Inflammatory macrophage treated with lipopolysaccharide for 1 hour (primary cell): ENCODE measurements at regions not wholly inside any gene's neighbourhood (a gene's known extent, or its start where the extent isn't known, plus 50 kb on each side); places are given as distances from the start of the nearest gene placed in this dataset.

Source experiments
- DNase-seq, 2 donors: peaks; one replicate each; pipeline ENCODE4 v3.0.0-alpha.2; 2020 to 2022

GRCh38 chr2:180656455-180656847, 324.0 kb upstream of the UBE2E3 start:
- DNase-seq: no peak

- DNase-seq: no peak
These were observed 324.5 kb upstream of the UBE2E3 start for GRCh38 chr2:180655842-180656454.

- DNase-seq: no peak
These were observed 325.0 kb upstream of the UBE2E3 start for GRCh38 chr2:180655393-180655792.

- DNase-seq: no peak
These were observed 326.9 kb upstream of the UBE2E3 start for GRCh38 chr2:180653481-180653880.

GRCh38 chr2:180652794-180653193, 327.6 kb upstream of the UBE2E3 start:
- DNase-seq: no peak

GRCh38 chr2:180651596-180651995, 328.8 kb upstream of the UBE2E3 start:
- DNase-seq: no peak

GRCh38 chr2:180647621-180648020, 332.8 kb upstream of the UBE2E3 start:
- DNase-seq: no peak

GRCh38 chr2:180647221-180647620, 333.2 kb upstream of the UBE2E3 start:
- no peak for DNase-seq

- DNase-seq: no peak
These were observed 333.6 kb upstream of the UBE2E3 start for GRCh38 chr2:180646756-180647155.

- DNase-seq: peak; percentile 2 to 6
These were observed 335.7 kb upstream of the UBE2E3 start for GRCh38 chr2:180644709-180645108.

- no peak for DNase-seq
These were observed 349.6 kb upstream of the UBE2E3 start for GRCh38 chr2:180630756-180631155.

GRCh38 chr2:180625006-180625844, 355.2 kb upstream of the UBE2E3 start:
- no peak for DNase-seq

- DNase-seq: no peak
These were observed 358.2 kb upstream of the UBE2E3 start for GRCh38 chr2:180621941-180622918.

GRCh38 chr2:180621366-180621765, 359.0 kb upstream of the UBE2E3 start:
- DNase-seq: no peak

GRCh38 chr2:180618570-180618969, 361.8 kb upstream of the UBE2E3 start:
- DNase-seq: no peak

GRCh38 chr2:180614776-180615175, 365.6 kb upstream of the UBE2E3 start:
- DNase-seq: no peak

GRCh38 chr2:180609626-180610340, 370.6 kb upstream of the UBE2E3 start:
- DNase-seq: no peak

- DNase-seq: no peak
These were observed 372.8 kb upstream of the UBE2E3 start for GRCh38 chr2:180607514-180608049.

GRCh38 chr2:180604077-180604476, 376.3 kb upstream of the UBE2E3 start:
- DNase-seq: peak in 1 of 2 donors; percentile 32

GRCh38 chr2:180601016-180601415, 379.4 kb upstream of the UBE2E3 start:
- DNase-seq: no peak

GRCh38 chr2:180599804-180600203, 380.6 kb upstream of the UBE2E3 start:
- DNase-seq: no peak

- DNase-seq: no peak
These were observed 383.2 kb upstream of the UBE2E3 start for GRCh38 chr2:180597179-180597578.
